ENCODE measurements at regions not wholly inside any gene's neighbourhood (a gene's known extent, or its start where the extent isn't known, plus 50 kb on each side); places are given as distances from the start of the nearest gene placed in this dataset.

GRCh38 chr1:164272156-164272555, 286.8 kb upstream of the PBX1 start:
- DNase-seq (ENCODE audit: low read depth in 2 of 2): no peak

GRCh38 chr1:164296172-164296571, 262.8 kb upstream of the PBX1 start:
- DNase-seq (ENCODE audit: low read depth in 2 of 2): no peak

- no peak for DNase-seq (ENCODE audit: low read depth in 2 of 2)
Observed at GRCh38 chr1:164308101-164308500, 250.9 kb upstream of the PBX1 start.

- DNase-seq (ENCODE audit: low read depth in 2 of 2): no peak
Observed at GRCh38 chr1:164310166-164310565, 248.8 kb upstream of the PBX1 start.

GRCh38 chr1:164311377-164311776, 247.6 kb upstream of the PBX1 start:
- no peak for DNase-seq (ENCODE audit: low read depth in 2 of 2)

GRCh38 chr1:164320790-164321731, 237.9 kb upstream of the PBX1 start:
- DNase-seq (ENCODE audit: low read depth in 2 of 2): no peak

- DNase-seq (ENCODE audit: low read depth in 2 of 2): no peak
Observed at GRCh38 chr1:164325786-164326185, 233.2 kb upstream of the PBX1 start.

GRCh38 chr1:164333387-164333786, 225.6 kb upstream of the PBX1 start:
- DNase-seq (ENCODE audit: low read depth in 2 of 2): no peak

- DNase-seq (ENCODE audit: low read depth in 2 of 2): no peak
Observed at GRCh38 chr1:164337394-164337793, 221.6 kb upstream of the PBX1 start.

- no peak for DNase-seq (ENCODE audit: low read depth in 2 of 2)
Observed at GRCh38 chr1:164337885-164338284, 221.1 kb upstream of the PBX1 start.

- no peak for DNase-seq (ENCODE audit: low read depth in 2 of 2)
Observed at GRCh38 chr1:164343189-164343588, 215.8 kb upstream of the PBX1 start.

- no peak for DNase-seq (ENCODE audit: low read depth in 2 of 2)
Observed at GRCh38 chr1:164347980-164348379, 211.0 kb upstream of the PBX1 start.

GRCh38 chr1:164356511-164356910, 202.5 kb upstream of the PBX1 start:
- no peak for DNase-seq (ENCODE audit: low read depth in 2 of 2)

- DNase-seq (ENCODE audit: low read depth in 2 of 2): no peak
Observed at GRCh38 chr1:164360265-164360664, 198.7 kb upstream of the PBX1 start.

- DNase-seq (ENCODE audit: low read depth in 2 of 2): no peak
Observed at GRCh38 chr1:164361927-164362326, 197.1 kb upstream of the PBX1 start.

- no peak for DNase-seq (ENCODE audit: low read depth in 2 of 2)
Observed at GRCh38 chr1:164363980-164364379, 195.0 kb upstream of the PBX1 start.

- no peak for DNase-seq (ENCODE audit: low read depth in 2 of 2)
Observed at GRCh38 chr1:164366014-164366413, 193.0 kb upstream of the PBX1 start.

GRCh38 chr1:164369698-164370365, 189.2 kb upstream of the PBX1 start:
- DNase-seq (ENCODE audit: low read depth in 2 of 2): no peak

GRCh38 chr1:164380893-164381292, 178.1 kb upstream of the PBX1 start:
- no peak for DNase-seq (ENCODE audit: low read depth in 2 of 2)

- no peak for DNase-seq (ENCODE audit: low read depth in 2 of 2)
Observed at GRCh38 chr1:164382384-164382783, 176.6 kb upstream of the PBX1 start.

- DNase-seq (ENCODE audit: low read depth in 2 of 2): no peak
Observed at GRCh38 chr1:164384262-164384661, 174.7 kb upstream of the PBX1 start.

GRCh38 chr1:164417016-164417704, 141.8 kb upstream of the PBX1 start:
- no peak for DNase-seq (ENCODE audit: low read depth in 2 of 2)

- DNase-seq (ENCODE audit: low read depth in 2 of 2): no peak
Observed at GRCh38 chr1:164423136-164423535, 135.8 kb upstream of the PBX1 start.
